ENCODE measurements at regions not wholly inside any gene's neighbourhood (a gene's known extent, or its start where the extent isn't known, plus 50 kb on each side); places are given as distances from the start of the nearest gene placed in this dataset.

DNA sequence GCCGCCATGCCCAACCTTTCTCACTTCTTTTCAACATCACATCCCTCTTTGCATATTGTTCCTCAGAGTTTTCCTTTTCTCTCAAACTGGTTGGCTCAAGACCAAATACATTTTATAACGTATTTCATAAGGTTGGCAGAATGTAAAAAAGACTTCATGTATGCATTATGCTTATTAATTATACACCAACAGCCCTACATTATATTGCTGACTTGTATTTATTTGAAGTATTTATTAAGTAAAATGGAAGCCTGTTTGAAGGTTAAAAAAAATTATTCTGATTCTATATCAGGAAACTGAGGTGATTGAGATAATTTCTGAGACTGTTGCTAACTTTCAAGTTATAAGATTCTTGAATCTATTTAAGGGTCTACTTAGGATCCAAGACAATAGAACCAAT lies 208.0 kb upstream of the KCNH7 start:
- TF ChIP-seq, protein P1, sequence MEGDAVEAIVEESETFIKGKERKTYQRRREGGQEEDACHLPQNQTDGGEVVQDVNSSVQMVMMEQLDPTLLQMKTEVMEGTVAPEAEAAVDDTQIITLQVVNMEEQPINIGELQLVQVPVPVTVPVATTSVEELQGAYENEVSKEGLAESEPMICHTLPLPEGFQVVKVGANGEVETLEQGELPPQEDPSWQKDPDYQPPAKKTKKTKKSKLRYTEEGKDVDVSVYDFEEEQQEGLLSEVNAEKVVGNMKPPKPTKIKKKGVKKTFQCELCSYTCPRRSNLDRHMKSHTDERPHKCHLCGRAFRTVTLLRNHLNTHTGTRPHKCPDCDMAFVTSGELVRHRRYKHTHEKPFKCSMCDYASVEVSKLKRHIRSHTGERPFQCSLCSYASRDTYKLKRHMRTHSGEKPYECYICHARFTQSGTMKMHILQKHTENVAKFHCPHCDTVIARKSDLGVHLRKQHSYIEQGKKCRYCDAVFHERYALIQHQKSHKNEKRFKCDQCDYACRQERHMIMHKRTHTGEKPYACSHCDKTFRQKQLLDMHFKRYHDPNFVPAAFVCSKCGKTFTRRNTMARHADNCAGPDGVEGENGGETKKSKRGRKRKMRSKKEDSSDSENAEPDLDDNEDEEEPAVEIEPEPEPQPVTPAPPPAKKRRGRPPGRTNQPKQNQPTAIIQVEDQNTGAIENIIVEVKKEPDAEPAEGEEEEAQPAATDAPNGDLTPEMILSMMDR (IDR thresholded peaks at IDR 0.05): no peak
- no peak for TF ChIP-seq POLR2A (IDR thresholded peaks at IDR 0.05)

Measured in esophagus squamous epithelium (tissue), 4 donors.